Vagina (tissue), 2 donors: ENCODE measurements at regions not wholly inside any gene's neighbourhood (a gene's known extent, or its start where the extent isn't known, plus 50 kb on each side); places are given as distances from the start of the nearest gene placed in this dataset.

ENCODE experiments used
- CTCF ChIP-seq, 3 experiments: fragments of 450-650 bp in 2 of 3; fragments of 200-600 bp in 1 of 3; sonication (generic) in 1 of 3; IDR thresholded peaks; one replicate each; pipeline ENCODE4 v1.5.1; 2017 to 2019; ENCODE audit warnings: antibody characterized with exemption in 3 of 3, mild to moderate bottlenecking in 2 of 3, moderate library complexity in 2 of 3
- POLR2A ChIP-seq, 2 donors: fragments of 450-650 bp; IDR thresholded peaks; one replicate each; pipeline ENCODE4 v1.6.1; 2017; ENCODE audit warnings: antibody characterized with exemption in 2 of 2, mild to moderate bottlenecking in 2 of 2, moderate library complexity in 2 of 2
- POLR2AphosphoS5 ChIP-seq, 2 donors: sonication (generic); formaldehyde crosslinking; IDR thresholded peaks; one replicate each; pipeline ENCODE4 v1.9.0; 2017; ENCODE audit warnings: antibody characterized with exemption in 2 of 2, mild to moderate bottlenecking in 2 of 2, low read depth in 1 of 2; ENCODE audit not compliant: insufficient read depth in 1 of 2

GRCh38 chr7:52154382-52154781 lies 837.8 kb upstream of the COBL start:
- TF ChIP-seq POLR2A (IDR thresholded peaks at IDR 0.05) (no peak), CTCF (IDR thresholded peaks at IDR 0.05) (no peak), POLR2AphosphoS5 (IDR thresholded peaks at IDR 0.05; ENCODE audit: insufficient read depth in 1 of 2, low read depth in 1 of 2) (no peak)
